Mucosa of rectum (tissue), 2 donors: ENCODE measurements at regions not wholly inside any gene's neighbourhood (a gene's known extent, or its start where the extent isn't known, plus 50 kb on each side); places are given as distances from the start of the nearest gene placed in this dataset.

Source experiments
- H3K27ac ChIP-seq, 2 donors: one replicate each; pipeline ENCODE4 v1.7.0; 2013; ENCODE audit warnings: inconsistent platforms in 2 of 2, low read depth in 2 of 2, low read length in 2 of 2
- H3K27me3 ChIP-seq, 2 donors: one replicate each; pipeline ENCODE4 v1.7.0; 2013; ENCODE audit warnings: low read length in 2 of 2; ENCODE audit not compliant: control insufficient read depth in 2 of 2, insufficient read depth in 2 of 2
- H3K36me3 ChIP-seq, 2 donors: one replicate each; pipeline ENCODE4 v1.7.0; 2013; ENCODE audit warnings: low read length in 2 of 2; ENCODE audit not compliant: control insufficient read depth in 2 of 2, insufficient read depth in 2 of 2
- H3K4me1 ChIP-seq, 2 donors: one replicate each; pipeline ENCODE4 v1.7.0; 2013; ENCODE audit warnings: low read length in 2 of 2, mild to moderate bottlenecking in 1 of 2; ENCODE audit not compliant: control insufficient read depth in 2 of 2, insufficient read depth in 2 of 2
- H3K4me3 ChIP-seq, 2 donors: one replicate each; pipeline ENCODE4 v1.7.0; 2013; ENCODE audit warnings: low read length in 2 of 2
- H3K9ac ChIP-seq, 2 donors: one replicate each; pipeline ENCODE4 v1.7.0; 2013; ENCODE audit warnings: low read length in 2 of 2, low read depth in 1 of 2, mild to moderate bottlenecking in 1 of 2
- H3K9me3 ChIP-seq, 2 donors: one replicate each; pipeline ENCODE4 v1.7.0; 2013; ENCODE audit warnings: low read length in 2 of 2; ENCODE audit not compliant: control insufficient read depth in 2 of 2
- donor health status: healthy.
- donor health status: Normal muscosa, but diverticular disease.

DNA sequence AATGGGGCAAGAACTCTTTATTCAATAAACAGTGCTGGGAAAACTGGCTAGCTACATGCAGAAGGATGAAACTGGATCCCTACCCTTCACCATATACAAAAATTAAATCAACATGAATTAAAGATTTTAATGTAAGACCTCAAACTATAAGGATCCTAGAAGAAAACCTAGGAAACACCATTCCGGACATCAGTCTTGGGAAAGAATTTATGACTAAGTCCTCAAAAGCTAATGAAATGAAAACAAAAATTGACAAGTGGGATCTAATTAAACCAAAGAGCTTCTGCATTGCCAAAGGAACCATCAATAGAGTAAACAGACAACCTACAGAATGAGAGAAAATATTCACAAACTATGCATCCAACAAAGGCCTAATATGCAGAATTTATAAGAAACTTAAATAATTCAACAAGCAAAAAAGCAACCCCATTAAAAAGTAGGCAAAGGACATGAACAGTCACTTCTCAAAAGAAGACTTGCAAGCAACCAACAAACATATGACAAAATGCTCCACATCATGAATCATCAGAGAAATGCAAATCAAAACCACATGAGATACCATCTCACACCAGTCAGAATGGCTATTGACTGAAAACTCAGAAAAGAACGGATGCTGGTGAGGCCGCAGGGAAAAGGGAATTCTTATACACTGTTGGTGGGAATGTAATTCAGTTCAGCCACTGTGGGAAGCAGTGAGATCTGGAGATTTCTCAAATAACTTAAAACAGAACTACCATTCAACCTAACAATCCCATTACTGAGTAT lies 104.3 kb upstream of the MAP3K1 start:
- H3K36me3 ChIP-seq, result no peaks in the 10 kb centered on the region
- no peaks in the 10 kb centered on the region for H3K27me3 ChIP-seq
- no peak overlapping the region for H3K27ac ChIP-seq
- no peaks in the 10 kb centered on the region for H3K4me1 ChIP-seq
- H3K4me3 ChIP-seq, result no peak overlapping the region
- H3K9ac ChIP-seq, result no peak overlapping the region
- no peaks in the 10 kb centered on the region for H3K9me3 ChIP-seq

DNA sequence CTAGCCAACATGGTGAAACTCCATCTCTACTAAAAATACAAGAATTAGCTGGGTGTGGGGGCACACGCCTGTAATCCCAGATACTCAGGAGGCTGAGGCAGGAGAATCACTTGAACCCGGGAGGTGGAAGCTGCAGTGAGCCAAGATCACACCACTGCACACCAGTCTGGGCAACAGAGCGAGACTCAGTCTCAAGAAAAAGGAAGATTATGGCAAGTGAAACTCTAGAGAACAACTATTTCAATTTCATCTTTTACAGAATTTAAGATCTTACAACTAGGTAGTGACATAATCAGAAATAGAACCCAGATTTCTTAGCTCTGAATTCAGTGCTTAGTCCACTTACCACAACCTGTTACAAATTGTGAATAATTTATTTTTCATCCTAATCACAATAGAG lies 108.8 kb upstream of the MAP3K1 start:
- H3K27me3 ChIP-seq, result no peaks in the 10 kb centered on the region
- H3K4me3 ChIP-seq, result no peak overlapping the region
- H3K4me1 ChIP-seq, result no peaks in the 10 kb centered on the region
- H3K9ac ChIP-seq, result no peak overlapping the region
- H3K27ac ChIP-seq, result no peak overlapping the region
- no peaks in the 10 kb centered on the region for H3K36me3 ChIP-seq
- H3K9me3 ChIP-seq, result no peaks in the 10 kb centered on the region

DNA sequence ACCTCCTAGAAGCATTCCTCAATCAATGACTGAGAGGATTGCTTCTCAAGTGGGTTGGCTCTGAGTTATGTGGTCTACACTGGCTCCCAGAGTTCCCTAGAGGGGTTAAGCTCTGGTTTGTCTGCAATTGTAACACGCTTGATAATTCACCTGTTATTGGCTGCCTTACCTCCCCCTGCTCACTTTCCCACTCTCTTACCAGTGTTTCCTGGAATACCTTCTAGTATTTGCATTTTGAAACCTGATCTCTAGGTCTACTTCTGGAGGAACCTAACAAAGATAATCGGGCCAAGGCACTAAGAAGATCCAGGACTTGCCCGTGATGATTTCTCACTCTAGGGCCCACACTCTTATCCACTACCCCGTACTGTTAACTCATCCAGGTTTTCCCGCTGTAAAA lies 110.1 kb upstream of the MAP3K1 start:
- H3K36me3 ChIP-seq, result no peaks in the 10 kb centered on the region
- no peaks in the 10 kb centered on the region for H3K9me3 ChIP-seq
- no peaks in the 10 kb centered on the region for H3K27me3 ChIP-seq
- H3K27ac ChIP-seq, result no peak overlapping the region
- no peak overlapping the region for H3K4me3 ChIP-seq
- H3K9ac ChIP-seq, result no peak overlapping the region
- no peaks in the 10 kb centered on the region for H3K4me1 ChIP-seq

DNA sequence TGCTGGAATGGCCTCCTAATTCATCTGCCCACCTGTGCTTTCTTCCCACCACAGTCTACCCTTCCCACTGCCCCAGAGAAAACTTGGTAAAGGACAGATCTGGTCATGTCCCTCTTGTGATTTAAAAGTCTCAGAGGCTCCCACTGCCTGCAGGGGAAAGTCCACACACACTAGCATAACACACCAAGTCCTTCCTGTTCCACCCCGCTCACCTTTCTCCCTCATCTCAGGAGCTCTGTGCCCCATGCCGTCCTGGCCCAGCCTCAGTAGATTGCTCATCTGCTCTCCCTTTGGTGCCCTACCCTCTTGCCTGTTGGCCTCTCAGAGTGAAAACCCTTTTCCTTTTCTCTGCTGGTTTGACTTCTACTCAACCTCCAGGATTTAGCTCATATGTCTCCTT lies 111.4 kb upstream of the MAP3K1 start:
- Histone ChIP-seq H3K9me3 (no peaks in the 10 kb centered on the region), H3K27ac (no peak overlapping the region)

DNA sequence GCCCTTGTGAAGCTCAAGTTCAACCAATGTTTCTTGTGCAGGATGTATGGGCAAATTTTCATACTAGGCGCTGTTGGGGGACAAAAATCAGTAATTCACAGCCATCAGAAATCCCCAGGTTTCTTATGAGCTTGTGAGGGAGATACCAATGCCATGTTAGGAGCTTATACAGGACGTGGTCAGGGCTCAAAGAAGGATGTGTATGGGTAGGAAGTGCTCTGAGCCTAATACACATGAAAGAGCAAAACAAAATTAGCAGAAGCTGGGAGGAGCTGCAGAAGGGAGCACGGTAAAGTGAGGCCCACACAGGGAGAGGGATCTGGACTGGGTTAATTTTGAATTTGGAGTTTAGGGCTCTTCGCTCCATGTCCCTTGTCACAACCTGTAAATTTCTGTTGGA lies 114.6 kb upstream of the MAP3K1 start:
- Histone ChIP-seq H3K4me1 (peaks cover 0 to 5% of the 10 kb centered on the region in 2 donors), H3K27me3 (no peaks in the 10 kb centered on the region), H3K9ac (no peak overlapping the region), H3K27ac (no peak overlapping the region), H3K9me3 (no peaks in the 10 kb centered on the region), H3K36me3 (no peaks in the 10 kb centered on the region), H3K4me3 (no peak overlapping the region)

More for the DNA sequence above, 111.4 kb upstream of the MAP3K1 start:
- Histone ChIP-seq H3K9ac (no peak overlapping the region), H3K4me1 (peaks cover 0 to under 1% of the 10 kb centered on the region in 2 donors), H3K36me3 (no peaks in the 10 kb centered on the region), H3K4me3 (no peak overlapping the region), H3K27me3 (no peaks in the 10 kb centered on the region)

DNA sequence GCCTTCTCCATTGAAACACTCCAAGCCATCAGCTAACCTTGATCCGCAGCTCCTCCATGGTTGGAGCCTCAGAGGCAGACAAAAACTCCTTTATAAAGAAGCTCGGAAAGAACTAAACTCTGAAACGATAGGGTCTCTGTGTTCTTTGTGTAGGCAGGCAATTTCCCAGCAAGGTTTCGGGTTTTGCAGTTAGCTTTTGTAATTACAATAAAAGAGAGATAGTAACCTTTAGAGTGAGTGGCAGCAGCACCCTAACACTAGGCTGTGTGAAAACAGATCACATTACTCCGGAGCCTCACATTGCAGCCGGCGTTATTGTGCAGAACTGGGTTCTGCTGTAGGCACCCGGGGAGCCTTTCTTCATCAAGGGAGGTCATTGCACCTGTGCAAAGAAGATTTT lies 115.8 kb upstream of the MAP3K1 start:
- no peaks in the 10 kb centered on the region for H3K27me3 ChIP-seq
- no peak overlapping the region for H3K27ac ChIP-seq
- no peaks in the 10 kb centered on the region for H3K9me3 ChIP-seq
- H3K4me1 ChIP-seq, result peaks cover 0 to 5% of the 10 kb centered on the region in 2 donors
- no peak overlapping the region for H3K4me3 ChIP-seq
- H3K36me3 ChIP-seq, result no peaks in the 10 kb centered on the region
- H3K9ac ChIP-seq, result no peak overlapping the region

DNA sequence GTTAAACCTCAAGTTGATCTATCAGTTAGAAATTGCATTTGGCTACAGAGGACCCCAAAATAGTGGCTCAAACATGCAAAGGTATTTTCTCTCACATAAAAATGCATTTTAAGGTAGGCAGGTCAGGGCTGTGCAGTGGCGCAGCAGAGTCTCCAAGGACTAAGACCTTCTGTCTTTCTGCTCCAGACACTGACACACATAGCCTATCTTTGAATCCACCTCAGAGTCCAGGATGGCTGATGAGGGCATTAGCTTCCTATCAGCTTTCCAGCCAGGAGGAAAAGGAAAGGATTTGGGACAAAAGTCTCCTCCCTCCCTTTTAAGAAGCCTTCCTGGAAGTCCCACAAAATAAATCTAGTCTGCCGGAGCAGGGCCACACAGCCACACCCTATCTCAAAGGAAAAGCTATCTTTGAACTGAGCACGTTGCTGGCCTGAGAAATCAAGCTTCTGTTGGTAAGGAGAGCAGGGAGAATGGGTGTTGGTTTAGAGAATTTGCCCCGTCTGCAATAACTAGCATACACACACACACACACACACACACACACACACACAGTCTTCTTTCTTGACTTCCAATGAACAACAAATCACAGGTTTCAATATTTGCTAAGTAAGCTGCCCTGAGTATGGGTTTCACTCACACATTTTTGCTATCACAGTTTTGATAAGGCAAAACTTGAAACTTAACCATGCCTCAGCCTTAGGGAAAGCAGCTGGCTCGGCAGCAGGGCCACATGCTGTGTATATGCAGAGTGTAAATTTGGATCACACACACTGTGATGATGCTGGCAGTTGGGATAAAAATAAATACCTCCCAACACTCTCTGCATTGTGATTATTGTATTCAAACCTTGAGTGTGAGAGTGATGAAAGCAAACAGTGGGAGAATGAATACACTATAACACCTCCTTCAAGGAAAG lies 116.6 kb upstream of the MAP3K1 start:
- H3K4me3 ChIP-seq, result no peak overlapping the region
- no peak overlapping the region for H3K27ac ChIP-seq
- no peaks in the 10 kb centered on the region for H3K27me3 ChIP-seq
- peaks cover 0 to 5% of the 10 kb centered on the region in 2 donors for H3K4me1 ChIP-seq
- H3K9me3 ChIP-seq, result no peaks in the 10 kb centered on the region
- H3K36me3 ChIP-seq, result no peaks in the 10 kb centered on the region
- no peak overlapping the region for H3K9ac ChIP-seq

DNA sequence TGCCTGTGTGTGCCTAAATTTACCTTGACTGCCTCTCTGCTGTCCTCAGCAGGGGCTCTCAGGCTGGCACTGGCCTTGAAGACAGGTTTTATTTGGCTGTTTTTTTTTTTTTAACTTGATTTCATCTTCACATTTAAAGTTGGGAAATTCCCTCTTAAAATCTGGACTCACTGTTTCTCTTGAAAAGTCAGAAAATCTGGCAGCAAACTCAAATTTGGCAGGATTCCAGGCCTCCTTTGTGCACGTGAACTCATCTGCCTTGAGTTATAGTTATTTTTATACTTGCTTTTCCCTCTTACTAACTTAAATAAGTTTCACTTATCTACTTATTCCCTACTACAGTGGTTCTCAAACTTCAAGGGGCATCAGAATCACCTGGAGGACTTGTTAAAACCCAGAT lies 118.4 kb upstream of the MAP3K1 start:
- no peak overlapping the region for H3K27ac ChIP-seq
- no peak overlapping the region for H3K9ac ChIP-seq
- no peak overlapping the region for H3K4me3 ChIP-seq
- no peaks in the 10 kb centered on the region for H3K9me3 ChIP-seq
- H3K36me3 ChIP-seq, result no peaks in the 10 kb centered on the region
- peaks cover 0 to 5% of the 10 kb centered on the region in 2 donors for H3K4me1 ChIP-seq
- no peaks in the 10 kb centered on the region for H3K27me3 ChIP-seq

DNA sequence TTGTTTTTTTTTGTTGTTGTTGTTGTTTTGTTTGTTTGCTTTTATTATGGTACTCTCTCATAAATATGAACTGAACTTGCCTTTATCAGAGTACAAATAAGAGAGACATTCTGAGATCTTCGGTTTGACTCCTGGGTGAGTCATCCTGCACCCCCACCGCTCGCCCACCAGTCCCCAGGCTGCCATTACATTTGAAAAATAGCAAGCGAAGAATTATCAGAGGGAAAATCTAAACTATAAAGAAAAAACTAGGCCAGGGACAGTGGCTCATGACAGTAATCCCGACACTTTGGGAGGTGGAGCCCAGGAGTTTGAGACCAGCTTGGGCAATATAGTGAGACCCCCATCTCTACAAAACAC lies 122.1 kb upstream of the MAP3K1 start:
- Histone ChIP-seq H3K9me3 (no peaks in the 10 kb centered on the region), H3K4me1 (peaks cover 0 to 2% of the 10 kb centered on the region in 2 donors), H3K4me3 (no peak overlapping the region), H3K27ac (no peak overlapping the region), H3K36me3 (no peaks in the 10 kb centered on the region), H3K27me3 (no peaks in the 10 kb centered on the region), H3K9ac (no peak overlapping the region)
